MCF 10A (cell line): ENCODE measurements at regions not wholly inside any gene's neighbourhood (a gene's known extent, or its start where the extent isn't known, plus 50 kb on each side); places are given as distances from the start of the nearest gene placed in this dataset.

ENCODE experiments used
- BruUV-seq: library from RNA; stranded (reverse); fragments of 400-500 nt; replicated peaks from 2 replicates; lab custom pipeline; 2021; lab: Mats Ljungman, UMichigan
- CTCF ChIA-PET: fragments of 300-600 bp; sonication (Branson Sonifier 250); formaldehyde crosslinking; extraction: SDS; loops from one replicate; lab custom pipeline; 2021; ENCODE audit warnings: antibody characterized with exemption, inconsistent platforms; lab: Yijun Ruan, JAX
- POLR2A ChIA-PET: fragments of 300-600, 350-650 bp; sonication (Branson Sonifier 250); formaldehyde crosslinking; extraction: SDS; loops from one replicate; lab custom pipeline; 2020; ENCODE audit warnings: antibody characterized with exemption, inconsistent platforms; lab: Yijun Ruan, JAX
- DNase-seq: peaks from one replicate; pipeline ENCODE4 v3.0.0-alpha.2; 2018; ENCODE audit not compliant: unreplicated experiment
- H3K27ac Mint-ChIP-seq: one replicate; pipeline ENCODE4 v1.8.0; 2022; ENCODE audit warnings: mild to moderate bottlenecking, low read depth, mixed read lengths; ENCODE audit not compliant: unreplicated experiment
- H3K27me3 Mint-ChIP-seq: one replicate; pipeline ENCODE4 v1.8.0; 2022; ENCODE audit warnings: mixed read lengths; ENCODE audit not compliant: insufficient read depth, unreplicated experiment
- H3K36me3 Mint-ChIP-seq: one replicate; pipeline ENCODE4 v1.8.0; 2022; ENCODE audit warnings: mild to moderate bottlenecking, moderate library complexity, mixed read lengths; ENCODE audit not compliant: insufficient read depth, unreplicated experiment
- H3K4me1 Mint-ChIP-seq: one replicate; pipeline ENCODE4 v1.8.0; 2022; ENCODE audit warnings: mixed read lengths; ENCODE audit not compliant: insufficient read depth, unreplicated experiment
- H3K4me3 Mint-ChIP-seq: one replicate; pipeline ENCODE4 v1.8.0; 2022; ENCODE audit warnings: mild to moderate bottlenecking, moderate library complexity, mixed read lengths; ENCODE audit not compliant: unreplicated experiment
- H3K9me3 Mint-ChIP-seq: one replicate; pipeline ENCODE4 v1.8.0; 2022; ENCODE audit warnings: mixed read lengths; ENCODE audit not compliant: unreplicated experiment
- CTCF ChIP-seq: fragments of 200-600 bp; IDR thresholded peaks from one replicate; pipeline ENCODE4 v1.8.0; 2022; ENCODE audit warnings: antibody characterized with exemption, mild to moderate bottlenecking; ENCODE audit not compliant: unreplicated experiment
- intact Hi-C: fragments of 100-400 bp; cut with micrococcal nuclease; formaldehyde crosslinking; loops from 2 replicates; pipeline ENCODE4 v1.14.1; 2022

- no peak overlapping the region for H3K27ac Mint-ChIP-seq
- H3K27me3 Mint-ChIP-seq = no peaks in the 10 kb centered on the region
- TF ChIP-seq CTCF = no peak
- BruUV-seq = no TSS peak
- H3K4me1 Mint-ChIP-seq = no peaks in the 10 kb centered on the region
- POLR2A ChIA-PET = no interaction called here
- intact Hi-C loops = no loop called here
- no peaks in the 10 kb centered on the region for H3K36me3 Mint-ChIP-seq
- peaks cover 55% of the 10 kb centered on the region for H3K9me3 Mint-ChIP-seq
- DNase-seq = no peak
- H3K4me3 Mint-ChIP-seq = no peak overlapping the region
- CTCF ChIA-PET = no interaction called here
Measured at GRCh38 chr22:49479566-49479965, 348.1 kb downstream of the BRD1 start.

GRCh38 chr22:49476800-49477400 lies 350.8 kb downstream of the BRD1 start:
- intact Hi-C loops = no loop called here
- POLR2A ChIA-PET = no interaction called here
- no peak overlapping the region for H3K27ac Mint-ChIP-seq
- H3K4me3 Mint-ChIP-seq = no peak overlapping the region
- no peaks in the 10 kb centered on the region for H3K36me3 Mint-ChIP-seq
- CTCF ChIA-PET = no interaction called here
- peaks cover 63% of the 10 kb centered on the region for H3K9me3 Mint-ChIP-seq
- H3K4me1 Mint-ChIP-seq = no peaks in the 10 kb centered on the region
- TF ChIP-seq CTCF = no peak
- no peaks in the 10 kb centered on the region for H3K27me3 Mint-ChIP-seq
- no peak for DNase-seq
- no TSS peak for BruUV-seq

GRCh38 chr22:49476176-49476575 lies 351.5 kb downstream of the BRD1 start:
- Mint-ChIP-seq H3K36me3 (no peaks in the 10 kb centered on the region), H3K27me3 (no peaks in the 10 kb centered on the region), H3K4me1 (no peaks in the 10 kb centered on the region), H3K9me3 (peaks cover 56% of the 10 kb centered on the region), H3K27ac (no peak overlapping the region), H3K4me3 (no peak overlapping the region)
- ChIA-PET CTCF (interaction anchor here (0.7 kb wide), 1 partner anchor 83 kb away, joined by 3 read pairs; no protein-coding TSS in a partner anchor), POLR2A (no interaction called here)
- intact Hi-C loops = no loop called here
- no peak for DNase-seq
- no peak for TF ChIP-seq CTCF
- no TSS peak for BruUV-seq

- no peak for DNase-seq
- no peak for TF ChIP-seq CTCF
- no peaks in the 10 kb centered on the region for H3K4me1 Mint-ChIP-seq
- no peak overlapping the region for H3K27ac Mint-ChIP-seq
- intact Hi-C loops = no loop called here
- ChIA-PET POLR2A (no interaction called here), CTCF (no interaction called here)
- BruUV-seq = no TSS peak
- peaks cover 57% of the 10 kb centered on the region for H3K9me3 Mint-ChIP-seq
- H3K4me3 Mint-ChIP-seq = no peak overlapping the region
- H3K27me3 Mint-ChIP-seq = no peaks in the 10 kb centered on the region
- H3K36me3 Mint-ChIP-seq = no peaks in the 10 kb centered on the region
Measured at GRCh38 chr22:49475253-49475652, 352.4 kb downstream of the BRD1 start.
